Nephron (organoid): ENCODE measurements at regions not wholly inside any gene's neighbourhood (a gene's known extent, or its start where the extent isn't known, plus 50 kb on each side); places are given as distances from the start of the nearest gene placed in this dataset.
"Not testable (repeated sequence)": the region's sequence is repeated elsewhere in the genome, so short reads cannot be mapped to it uniquely, and the experiment has no call there.

Source experiments
- H3K27ac Mint-ChIP-seq, 3 experiments: 2 replicates each; pipeline ENCODE4 v1.8.0; 2020; ENCODE audit warnings: mixed read lengths in 3 of 3, mild to moderate bottlenecking in 2 of 3, moderate library complexity in 1 of 3
- H3K27me3 Mint-ChIP-seq: 2 replicates; pipeline ENCODE4 v1.8.0; 2021; ENCODE audit warnings: low read depth, mild to moderate bottlenecking, moderate library complexity, mixed read lengths
- H3K36me3 Mint-ChIP-seq: 2 replicates; pipeline ENCODE4 v1.8.0; 2020; ENCODE audit warnings: low read depth, mixed read lengths
- H3K4me1 Mint-ChIP-seq: 2 replicates; pipeline ENCODE4 v1.8.0; 2020; ENCODE audit warnings: mixed read lengths
- H3K4me3 Mint-ChIP-seq, 3 experiments: 2 replicates each; pipeline ENCODE4 v1.8.0; 2020; ENCODE audit warnings: mild to moderate bottlenecking in 3 of 3, mixed read lengths in 3 of 3, moderate library complexity in 2 of 3
- H3K9me3 Mint-ChIP-seq: 2 replicates; pipeline ENCODE4 v1.8.0; 2020; ENCODE audit warnings: mixed read lengths
- CTCF ChIP-seq, 3 experiments: fragments of 200-600 bp; sonication (generic); IDR thresholded peaks; one replicate each; pipeline ENCODE4 v1.5.0; 2021; ENCODE audit warnings: antibody characterized with exemption in 3 of 3; ENCODE audit not compliant: unreplicated experiment in 3 of 3

DNA sequence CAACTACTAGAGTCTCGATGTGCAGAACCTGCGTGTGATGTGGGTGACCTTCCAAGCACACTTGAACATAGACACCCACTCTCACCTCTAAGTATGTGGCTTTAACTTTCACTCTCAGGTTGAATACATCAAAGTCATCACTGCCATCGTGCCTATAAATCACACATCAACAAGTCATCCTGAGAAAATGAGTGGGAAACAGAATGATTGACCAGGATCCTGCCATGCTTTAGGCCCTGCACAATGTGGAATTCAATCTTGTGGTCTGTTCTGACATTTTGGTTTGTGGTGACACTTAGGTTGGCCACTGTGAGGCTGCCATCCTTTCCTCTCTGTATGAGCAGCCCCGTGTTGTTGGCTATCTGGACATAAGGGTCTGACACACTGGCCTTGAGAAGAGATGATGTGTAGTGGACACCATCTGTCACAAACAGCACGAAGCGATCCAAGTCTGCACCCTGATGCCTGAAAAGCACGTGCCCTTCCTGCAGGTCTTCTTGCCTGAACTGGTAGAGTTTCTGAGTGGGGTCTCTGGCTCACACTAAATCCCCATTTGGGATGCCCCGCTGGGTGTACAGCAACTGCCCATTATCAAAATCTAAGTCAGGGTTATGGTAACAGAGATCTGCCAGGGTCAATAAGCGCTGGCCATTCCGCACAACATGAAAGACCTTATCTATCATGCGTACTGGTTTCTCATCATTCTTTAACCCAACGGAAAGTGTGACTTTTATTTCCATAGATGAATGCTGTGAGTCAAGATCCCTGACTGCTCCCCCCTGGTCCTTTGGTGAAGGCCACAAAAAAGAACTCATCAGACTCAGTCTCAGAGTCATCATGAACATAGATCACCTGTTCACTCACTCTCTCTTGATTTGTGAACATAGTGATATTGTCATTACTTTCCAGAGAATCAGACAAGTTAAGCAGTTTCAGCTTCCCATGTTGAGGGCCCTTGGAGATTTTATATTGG lies 116.6 kb downstream of the ESM1 start:
- no peak overlapping the region for H3K4me3 Mint-ChIP-seq
- no peak overlapping the region for H3K27ac Mint-ChIP-seq
- no peaks in the 10 kb centered on the region for H3K36me3 Mint-ChIP-seq
- H3K4me1 Mint-ChIP-seq, result peaks cover 22% of the 10 kb centered on the region
- H3K9me3 Mint-ChIP-seq, result no peaks in the 10 kb centered on the region
- peaks cover 4% of the 10 kb centered on the region for H3K27me3 Mint-ChIP-seq
- TF ChIP-seq CTCF (IDR thresholded peaks at IDR 0.05; ENCODE audit: unreplicated experiment in 3 of 3), result no peak

DNA sequence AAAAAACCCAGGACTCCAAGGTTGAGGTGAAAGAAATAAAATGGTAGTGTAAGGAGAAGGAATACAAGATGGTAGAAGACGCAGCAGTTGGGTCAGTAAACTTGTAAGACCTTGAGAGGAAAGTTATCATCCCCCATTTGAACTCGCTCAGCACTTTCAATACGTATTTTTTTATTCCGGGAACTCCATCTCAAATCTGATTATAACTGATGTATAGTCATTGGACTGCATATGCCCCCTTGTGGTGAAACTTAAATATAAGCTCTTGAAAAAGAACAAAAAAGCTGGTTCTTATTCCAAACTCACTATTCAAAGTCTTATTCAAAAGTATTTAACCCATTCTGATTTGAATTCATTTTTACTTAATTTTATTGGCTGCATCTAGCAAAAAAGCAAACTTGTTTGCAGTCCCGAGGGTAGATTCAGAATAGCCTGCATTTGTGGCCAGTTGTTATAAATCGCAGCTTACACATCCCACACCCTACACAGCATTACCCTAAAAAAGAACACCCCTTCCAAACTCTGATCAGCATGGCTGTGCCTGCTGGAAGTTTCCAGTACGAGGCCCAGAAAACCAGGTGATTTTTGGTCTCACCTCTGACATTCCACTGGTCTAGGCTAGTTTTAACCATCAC lies 118.0 kb downstream of the ESM1 start:
- H3K36me3 Mint-ChIP-seq, result no peaks in the 10 kb centered on the region
- no peaks in the 10 kb centered on the region for H3K9me3 Mint-ChIP-seq
- peaks cover 18% of the 10 kb centered on the region for H3K4me1 Mint-ChIP-seq
- H3K27me3 Mint-ChIP-seq, result peaks cover 4% of the 10 kb centered on the region
- TF ChIP-seq CTCF (IDR thresholded peaks at IDR 0.05; ENCODE audit: unreplicated experiment in 3 of 3), result peak; percentile 54 to 74 (median 73)
- no peak overlapping the region for H3K4me3 Mint-ChIP-seq
- no peak overlapping the region for H3K27ac Mint-ChIP-seq

GRCh38 chr5:54864911-54865515 lies 120.4 kb downstream of the ESM1 start:
- not testable (repeated sequence) for H3K4me3 Mint-ChIP-seq, H3K27me3 Mint-ChIP-seq, H3K36me3 Mint-ChIP-seq, H3K9me3 Mint-ChIP-seq, H3K27ac Mint-ChIP-seq, H3K4me1 Mint-ChIP-seq

DNA sequence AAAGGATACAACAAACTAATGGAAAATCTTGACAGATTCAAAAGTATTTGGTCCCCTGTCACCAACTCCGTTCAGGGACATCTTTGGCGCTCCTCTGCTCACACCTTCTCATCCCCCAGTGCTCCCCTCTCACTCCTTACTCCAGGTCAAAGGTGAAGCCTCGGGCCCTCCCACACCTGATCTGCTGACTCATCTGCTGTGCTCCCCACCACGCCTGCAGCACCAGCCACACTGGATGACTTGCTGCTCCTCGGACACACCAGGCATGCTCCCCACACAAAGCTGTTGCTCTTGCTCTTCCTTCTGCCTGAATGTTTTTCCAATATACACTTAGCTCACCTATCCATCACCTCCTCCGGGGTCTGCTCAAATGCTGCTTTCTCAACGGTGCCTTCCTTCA lies 123.4 kb downstream of the ESM1 start:
- Mint-ChIP-seq H3K36me3 (peaks cover 3% of the 10 kb centered on the region), H3K27ac (no peak overlapping the region), H3K4me3 (no peak overlapping the region), H3K9me3 (peaks cover 26% of the 10 kb centered on the region), H3K4me1 (peaks cover under 1% of the 10 kb centered on the region), H3K27me3 (peaks cover 4% of the 10 kb centered on the region)
- no peak for TF ChIP-seq CTCF (IDR thresholded peaks at IDR 0.05; ENCODE audit: unreplicated experiment in 3 of 3)

- no peak for TF ChIP-seq CTCF (IDR thresholded peaks at IDR 0.05; ENCODE audit: unreplicated experiment in 3 of 3)
- Mint-ChIP-seq H3K4me3 (no peak overlapping the region), H3K27me3 (peaks cover 4% of the 10 kb centered on the region), H3K36me3 (peaks cover 3% of the 10 kb centered on the region), H3K27ac (no peak overlapping the region), H3K4me1 (no peaks in the 10 kb centered on the region), H3K9me3 (peaks cover 27% of the 10 kb centered on the region)
Observed at GRCh38 chr5:54861212-54861894, 124.0 kb downstream of the ESM1 start.

- Mint-ChIP-seq H3K9me3 (peaks cover 31% of the 10 kb centered on the region), H3K27ac (no peak overlapping the region), H3K36me3 (peaks cover 3% of the 10 kb centered on the region), H3K4me1 (no peaks in the 10 kb centered on the region), H3K27me3 (no peaks in the 10 kb centered on the region), H3K4me3 (no peak overlapping the region)
- TF ChIP-seq CTCF (IDR thresholded peaks at IDR 0.05; ENCODE audit: unreplicated experiment in 3 of 3), result no peak
Observed at GRCh38 chr5:54860321-54860720, 125.1 kb downstream of the ESM1 start.
